HCT116 (cell line): ENCODE measurements at regions not wholly inside any gene's neighbourhood (a gene's known extent, or its start where the extent isn't known, plus 50 kb on each side); places are given as distances from the start of the nearest gene placed in this dataset.

ENCODE experiments used
- ATAC-seq: fragments of 200-7000 bp; cut with Tn5 transposase; 2 replicates; pipeline ENCODE4 v1.9.1; 2020; ENCODE audit warnings: mild to moderate bottlenecking, moderate library complexity
- BruUV-seq: library from RNA; stranded (reverse); fragments of 400-500 nt; replicated peaks from 2 replicates; lab custom pipeline; 2021; lab: Mats Ljungman, UMichigan
- CTCF ChIA-PET: fragments of 300-600 bp; sonication (Branson Sonifier 250); formaldehyde crosslinking; loops from one replicate; lab custom pipeline; 2021; ENCODE audit warnings: antibody characterized with exemption; lab: Charles Lee
- POLR2A ChIA-PET: fragments of 300-600, 350-600 bp; sonication (Branson Sonifier 250); formaldehyde crosslinking; loops from one replicate; lab custom pipeline; 2021; ENCODE audit warnings: antibody characterized with exemption; lab: Charles Lee
- RAD21 ChIA-PET, 2 experiments: fragments of 300-600 bp; sonication (Branson Sonifier 250); formaldehyde crosslinking; loops; one replicate each; lab custom pipeline; 2023; ENCODE audit warnings: low total read pairs in 2 of 2; ENCODE audit not compliant: uncharacterized antibody in 2 of 2, unreplicated experiment in 2 of 2, low non-redundant PET in 1 of 2; lab: Charles Lee
- DNase-seq: peaks from one replicate; pipeline ENCODE4 v3.0.0-alpha.2; 2010; ENCODE audit warnings: low read depth, low spot score
- H2AFZ ChIP-seq: fragments of 200-600 bp; shearing (Covaris generic), sonication (generic); 2 replicates; pipeline ENCODE4 v1.6.1; 2017; ENCODE audit warnings: low read depth, mixed run types, mixed read lengths, antibody characterized with exemption, low read length; ENCODE audit not compliant: poor library complexity, severe bottlenecking
- H3K27ac ChIP-seq: 2 replicates; pipeline ENCODE4 v1.5.1; 2012; ENCODE audit warnings: low read depth, low read length
- H3K27me3 ChIP-seq: fragments of 200-600 bp; sonication (generic); 2 replicates; pipeline ENCODE4 v1.6.1; 2016; ENCODE audit warnings: mixed run types, low read length, mixed read lengths; ENCODE audit not compliant: insufficient read depth
- H3K36me3 ChIP-seq, 2 experiments: fragments of 200-500 bp in 1 of 2; fragments of 200-600 bp in 1 of 2; sonication (Bioruptor generic) in 1 of 2; sonication (generic) in 1 of 2; 2 replicates each; pipeline versions ENCODE4 v1.5.1 to v1.6.1; 2014 to 2016; ENCODE audit warnings: low read length in 2 of 2, inconsistent platforms in 1 of 2, mixed read lengths in 1 of 2, mixed run types in 1 of 2; ENCODE audit not compliant: insufficient read depth in 2 of 2, control insufficient read depth in 1 of 2
- H3K4me1 ChIP-seq, 2 experiments: fragments of 200-600 bp in 1 of 2; sonication (generic) in 1 of 2; 2 replicates each; pipeline versions ENCODE4 v1.5.1 to v1.6.1; 2012 to 2017; ENCODE audit warnings: low read length in 2 of 2, inconsistent platforms in 1 of 2, mild to moderate bottlenecking in 1 of 2, mixed read lengths in 1 of 2, mixed run types in 1 of 2, moderate library complexity in 1 of 2; ENCODE audit not compliant: insufficient read depth in 2 of 2, control insufficient read depth in 1 of 2
- H3K4me2 ChIP-seq: fragments of 200-600 bp; sonication (generic); 2 replicates; pipeline ENCODE4 v1.6.1; 2017; ENCODE audit warnings: mixed run types, low read length, mixed read lengths
- H3K4me3 ChIP-seq, 2 experiments: fragments of 200-600 bp in 1 of 2; sonication (generic) in 1 of 2; replicated peaks in 1 of 2; 2 replicates each; pipeline ENCODE4 v1.5.1; 2011 to 2016; ENCODE audit warnings: low read length in 2 of 2, control low read depth in 1 of 2, low read depth in 1 of 2, mild to moderate bottlenecking in 1 of 2, mixed read lengths in 1 of 2, mixed run types in 1 of 2
- H3K79me2 ChIP-seq: fragments of 200-600 bp; sonication (generic); 2 replicates; pipeline ENCODE4 v1.6.1; 2017; ENCODE audit warnings: mild to moderate bottlenecking, mixed run types, low read length, moderate library complexity, mixed read lengths; ENCODE audit not compliant: insufficient read depth
- H3K9ac ChIP-seq: fragments of 200-600 bp; sonication (generic); 2 replicates; pipeline ENCODE4 v1.6.1; 2016; ENCODE audit warnings: low read length, mixed read lengths
- H3K9me2 ChIP-seq: fragments of 200-600 bp; sonication (generic), shearing (Covaris generic); 2 replicates; pipeline ENCODE4 v1.6.1; 2017; ENCODE audit warnings: mixed run types, mild to moderate bottlenecking, moderate library complexity; ENCODE audit not compliant: insufficient read depth
- H3K9me3 ChIP-seq, 2 experiments: fragments of 200-500 bp in 1 of 2; fragments of 200-600 bp in 1 of 2; sonication (Bioruptor generic) in 1 of 2; sonication (generic) in 1 of 2; 2 replicates each; pipeline ENCODE4 v1.6.1; 2014 to 2017; ENCODE audit warnings: low read length in 2 of 2, mixed read lengths in 2 of 2, inconsistent platforms in 1 of 2, low read depth in 1 of 2, mild to moderate bottlenecking in 1 of 2, mixed run types in 1 of 2, moderate library complexity in 1 of 2; ENCODE audit not compliant: control insufficient read depth in 1 of 2, insufficient read depth in 1 of 2
- H4K20me1 ChIP-seq: fragments of 200-600 bp; sonication (generic), shearing (Covaris generic); 2 replicates; pipeline ENCODE4 v1.6.1; 2017; ENCODE audit warnings: mixed run types, mild to moderate bottlenecking, moderate library complexity; ENCODE audit not compliant: insufficient read depth
- EZH2phosphoT487 ChIP-seq: fragments of 200-600 bp; IDR thresholded peaks from 2 replicates; pipeline ENCODE4 v1.6.1; 2018; ENCODE audit warnings: antibody characterized with exemption, borderline replicate concordance
- FOSL1 ChIP-seq: IDR thresholded peaks from 2 replicates; pipeline ENCODE4 v1.6.1; 2012; ENCODE audit warnings: low read depth
- JUND ChIP-seq: IDR thresholded peaks from 2 replicates; pipeline ENCODE4 v1.6.1; 2012
- POLR2AphosphoS5 ChIP-seq: IDR thresholded peaks from 2 replicates; pipeline ENCODE4 v1.6.1; 2011; ENCODE audit warnings: mild to moderate bottlenecking, low read depth, low read length, moderate library complexity
- SIN3A ChIP-seq: IDR thresholded peaks from 2 replicates; pipeline ENCODE4 v1.6.1; 2012; ENCODE audit warnings: low read depth
- SRF ChIP-seq: IDR thresholded peaks from 2 replicates; pipeline ENCODE4 v1.6.1; 2012; ENCODE audit warnings: low read depth
- YY1 ChIP-seq: IDR thresholded peaks from 2 replicates; pipeline ENCODE4 v1.6.1; 2011; ENCODE audit warnings: low read length, low read depth, moderate library complexity, mild to moderate bottlenecking; ENCODE audit not compliant: insufficient replicate concordance; ENCODE audit errors: extremely low read depth
- ZNF274 ChIP-seq: fragments of 200-500 bp; sonication (Bioruptor generic); IDR thresholded peaks from 2 replicates; pipeline ENCODE4 v1.6.1; 2014; ENCODE audit warnings: mild to moderate bottlenecking, low read depth, low read length, inconsistent platforms
- intact Hi-C: fragments of 100-400 bp; cut with micrococcal nuclease; formaldehyde crosslinking; loops from 2 replicates; pipeline ENCODE4 v1.10.0; 2022
- TF ChIP-seq, protein P1 (sequence below), 3 experiments: fragments of 200-600 bp in 1 of 3; sonication (generic) in 1 of 3; IDR thresholded peaks in 2 of 3; conservative IDR thresholded peaks in 1 of 3; 2 replicates each; pipeline ENCODE4 v1.5.1; 2012 to 2017; ENCODE audit warnings: low read depth in 2 of 3, low read length in 2 of 3, antibody characterized with exemption in 1 of 3, borderline replicate concordance in 1 of 3, control low read depth in 1 of 3, mild to moderate bottlenecking in 1 of 3, mixed read lengths in 1 of 3, mixed run types in 1 of 3, moderate library complexity in 1 of 3; ENCODE audit not compliant: insufficient read depth in 1 of 3
- TF ChIP-seq, protein P2 (sequence below): IDR thresholded peaks from 2 replicates; pipeline ENCODE4 v1.6.1; 2012

DNA sequence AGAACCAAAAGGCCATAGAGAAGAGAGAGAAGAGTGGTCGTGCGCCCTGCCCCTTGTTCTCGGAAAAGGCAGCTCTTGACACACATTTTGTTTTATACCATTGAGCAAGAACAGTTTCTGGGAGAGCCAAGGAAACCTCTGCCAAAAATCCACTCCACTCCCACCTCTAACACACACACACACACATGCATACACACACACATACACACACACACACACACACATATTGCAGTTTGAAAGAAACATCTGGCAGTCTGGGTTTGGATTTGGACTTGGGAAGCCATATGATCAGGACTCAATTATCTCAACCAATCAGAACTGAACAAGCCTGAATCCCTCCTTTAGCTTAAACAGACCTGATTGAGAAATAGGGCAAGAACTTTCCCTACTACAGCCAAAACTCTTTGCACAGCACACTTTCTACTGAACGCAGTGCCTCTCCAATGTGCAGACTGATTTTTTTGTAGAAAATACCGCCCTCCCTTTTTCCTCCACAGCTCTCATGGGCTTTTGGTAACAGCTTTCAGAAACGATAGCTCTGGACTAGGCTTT lies 484.0 kb upstream of the ZWINT start:
- no peak overlapping the region for H3K4me2 ChIP-seq
- RAD21 ChIA-PET: no interaction called here
- POLR2A ChIA-PET: no interaction called here
- TF ChIP-seq POLR2AphosphoS5: no peak
- no peak for TF ChIP-seq FOSL1
- no peak for TF ChIP-seq EZH2phosphoT487
- no peak for TF ChIP-seq ZNF274
- TF ChIP-seq YY1: no peak
- TF ChIP-seq, protein P1, sequence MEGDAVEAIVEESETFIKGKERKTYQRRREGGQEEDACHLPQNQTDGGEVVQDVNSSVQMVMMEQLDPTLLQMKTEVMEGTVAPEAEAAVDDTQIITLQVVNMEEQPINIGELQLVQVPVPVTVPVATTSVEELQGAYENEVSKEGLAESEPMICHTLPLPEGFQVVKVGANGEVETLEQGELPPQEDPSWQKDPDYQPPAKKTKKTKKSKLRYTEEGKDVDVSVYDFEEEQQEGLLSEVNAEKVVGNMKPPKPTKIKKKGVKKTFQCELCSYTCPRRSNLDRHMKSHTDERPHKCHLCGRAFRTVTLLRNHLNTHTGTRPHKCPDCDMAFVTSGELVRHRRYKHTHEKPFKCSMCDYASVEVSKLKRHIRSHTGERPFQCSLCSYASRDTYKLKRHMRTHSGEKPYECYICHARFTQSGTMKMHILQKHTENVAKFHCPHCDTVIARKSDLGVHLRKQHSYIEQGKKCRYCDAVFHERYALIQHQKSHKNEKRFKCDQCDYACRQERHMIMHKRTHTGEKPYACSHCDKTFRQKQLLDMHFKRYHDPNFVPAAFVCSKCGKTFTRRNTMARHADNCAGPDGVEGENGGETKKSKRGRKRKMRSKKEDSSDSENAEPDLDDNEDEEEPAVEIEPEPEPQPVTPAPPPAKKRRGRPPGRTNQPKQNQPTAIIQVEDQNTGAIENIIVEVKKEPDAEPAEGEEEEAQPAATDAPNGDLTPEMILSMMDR (IDR thresholded peaks at IDR 0.05 in 2 of 3, conservative IDR thresholded peaks at IDR 0.05 in 1 of 3; ENCODE audit: borderline replicate concordance in 1 of 3, insufficient read depth in 1 of 3, low read depth in 2 of 3, low read length in 2 of 3): no peak
- TF ChIP-seq, protein P2, sequence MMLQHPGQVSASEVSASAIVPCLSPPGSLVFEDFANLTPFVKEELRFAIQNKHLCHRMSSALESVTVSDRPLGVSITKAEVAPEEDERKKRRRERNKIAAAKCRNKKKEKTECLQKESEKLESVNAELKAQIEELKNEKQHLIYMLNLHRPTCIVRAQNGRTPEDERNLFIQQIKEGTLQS: no peak
- no peak for TF ChIP-seq JUND
- TF ChIP-seq SRF: no peak
- no peak for TF ChIP-seq SIN3A
- H3K9ac ChIP-seq: no peak overlapping the region
- no peak overlapping the region for H3K27ac ChIP-seq
- H4K20me1 ChIP-seq: no peaks in the 10 kb centered on the region
- no peaks in the 10 kb centered on the region for H3K9me2 ChIP-seq
- no peaks in the 10 kb centered on the region for H3K27me3 ChIP-seq
- no peak for ATAC-seq
- no peak overlapping the region for H3K4me3 ChIP-seq
- no TSS peak for BruUV-seq
- intact Hi-C loops: no loop called here
- CTCF ChIA-PET: no interaction called here
- no peaks in the 10 kb centered on the region for H3K79me2 ChIP-seq
- H3K4me1 ChIP-seq: no peaks in the 10 kb centered on the region
- no peak for DNase-seq
- H2AFZ ChIP-seq: no peak overlapping the region
- H3K36me3 ChIP-seq: no peaks in the 10 kb centered on the region
- peaks cover 10 to 28% of the 10 kb centered on the region in 2 experiments; a peak in 2 of 4 replicates for H3K9me3 ChIP-seq
